Ovary (tissue), 7 donors: ENCODE measurements at regions not wholly inside any gene's neighbourhood (a gene's known extent, or its start where the extent isn't known, plus 50 kb on each side); places are given as distances from the start of the nearest gene placed in this dataset.
A peak's percentile ranks its signal among the peaks of the same experiment; 100 is the strongest.

Source experiments
- DNase-seq, 5 donors: peaks; one replicate each; pipeline ENCODE4 v3.0.0-alpha.2; 2019 to 2020
- H3K27ac ChIP-seq, 2 donors: fragments of 200-600 bp; one replicate each; pipeline versions ENCODE4 v1.5.1 to v1.8.0; 2019 to 2022
- H3K27me3 ChIP-seq: fragments of 200-600 bp; one replicate; pipeline ENCODE4 v1.8.0; 2022
- H3K36me3 ChIP-seq: fragments of 200-600 bp; sonication (generic); one replicate; pipeline ENCODE4 v1.5.1; 2019
- H3K4me1 ChIP-seq: one replicate; pipeline ENCODE4 v1.8.1; 2013; ENCODE audit warnings: mild to moderate bottlenecking, moderate library complexity; ENCODE audit not compliant: insufficient read depth
- H3K4me3 ChIP-seq: fragments of 200-600 bp; sonication (generic); one replicate; pipeline ENCODE4 v1.5.1; 2017
- H3K9me3 ChIP-seq, 2 donors: fragments of 200-600 bp in 1 of 2; sonication (generic) in 1 of 2; one replicate each; pipeline versions ENCODE4 v1.5.1 to v1.8.1; 2013 to 2019; ENCODE audit warnings: mild to moderate bottlenecking in 1 of 2, moderate library complexity in 1 of 2
- CTCF ChIP-seq, 3 donors: fragments of 450-650 bp in 2 of 3; fragments of 200-600 bp in 1 of 3; IDR thresholded peaks; one replicate each; pipeline versions ENCODE4 v1.5.1 to v1.8.0; 2016 to 2022; ENCODE audit warnings: antibody characterized with exemption in 3 of 3, mild to moderate bottlenecking in 1 of 3
- EP300 ChIP-seq: sonication (generic); formaldehyde crosslinking; IDR thresholded peaks from one replicate; pipeline ENCODE4 v1.6.1; 2017; ENCODE audit warnings: antibody characterized with exemption
- POLR2A ChIP-seq: fragments of 450-650 bp; IDR thresholded peaks from one replicate; pipeline ENCODE4 v1.6.1; 2017; ENCODE audit warnings: antibody characterized with exemption, mild to moderate bottlenecking, moderate library complexity
- WGBS, 3 donors: extraction: QIAGEN DNeasy Blood & Tissue Kit in 1 of 3; methylation state at CpG; one replicate each; pipeline versions ENCODE4 v1.1.5 to v1.1.7; 2013 to 2017; 5-methylcytosine and 5-hydroxymethylcytosine counted together
- intact Hi-C, 4 donors: fragments of 100-400 bp; cut with DNase I; formaldehyde crosslinking; loops; one replicate each; pipeline versions ENCODE4 v1.11.0 to v1.15.1; 2022 to 2023
- donor health status: DM: no; HTN: no; CAD: no; lungs with moderate emphysema.
- donor health status: DM: no; HTN: no; CAD: no.
- donor health status: Bipolar disorder and iron deficiency.
- donor health status: DM: no; HTN: no; CAD: no.
- donor health status: DM: yes; HTN: yes; CAD: no.

- no peak overlapping the region for H3K4me3 ChIP-seq
- H3K9me3 ChIP-seq: no peaks in the 10 kb centered on the region
- DNase-seq: peak in 1 of 5 donors; percentile 20
- TF ChIP-seq POLR2A (no peak), CTCF (IDR thresholded peaks at IDR 0.05) (no peak), EP300 (no peak)
- peaks cover 1% of the 10 kb centered on the region for H3K4me1 ChIP-seq
- H3K36me3 ChIP-seq: no peaks in the 10 kb centered on the region
- intact Hi-C loops: loop anchor here in 2 of 4 donors (5.0 to 10.0 kb wide), 3 partner anchors 130 to 688 kb away; no protein-coding TSS in a partner anchor
- no peaks in the 10 kb centered on the region for H3K27me3 ChIP-seq
- WGBS, 3 donors: 25 to 33% (median 32%) methylated on average over 28 of the region's 28 CpGs
- no peak overlapping the region for H3K27ac ChIP-seq
Measured at GRCh38 chr5:88144219-88145001, 124.2 kb downstream of the TMEM161B start.

GRCh38 chr5:88143693-88144218, 124.9 kb downstream of the TMEM161B start:
- H3K4me3 ChIP-seq: peak overlapping the region; percentile 43
- intact Hi-C loops: loop anchor here in 2 of 4 donors (5.0 to 10.0 kb wide), 3 partner anchors 131 to 689 kb away; no protein-coding TSS in a partner anchor
- no peak overlapping the region for H3K27ac ChIP-seq
- 39 to 50% (median 49%) methylated on average over 10 of the region's 10 CpGs for WGBS, 3 donors
- DNase-seq: peak in 1 of 5 donors; percentile 19
- TF ChIP-seq EP300: no peak
- H3K9me3 ChIP-seq: no peaks in the 10 kb centered on the region
- H3K36me3 ChIP-seq: no peaks in the 10 kb centered on the region
- H3K27me3 ChIP-seq: no peaks in the 10 kb centered on the region
- H3K4me1 ChIP-seq: peaks cover 1% of the 10 kb centered on the region

GRCh38 chr5:88142886-88143692, 125.6 kb downstream of the TMEM161B start:
- TF ChIP-seq CTCF (IDR thresholded peaks at IDR 0.05) (no peak), EP300 (no peak), POLR2A (no peak)
- intact Hi-C loops: loop anchor here in 2 of 4 donors (5.0 to 10.0 kb wide), 3 partner anchors 132 to 689 kb away; no protein-coding TSS in a partner anchor
- H3K9me3 ChIP-seq: no peaks in the 10 kb centered on the region
- peak in 4 of 5 donors; percentile 20 to 70 (median 49) for DNase-seq
- H3K36me3 ChIP-seq: no peaks in the 10 kb centered on the region
- H3K27me3 ChIP-seq: no peaks in the 10 kb centered on the region
- peak overlapping the region in 1 of 2 donors; percentile 38 for H3K27ac ChIP-seq
- peaks cover 1% of the 10 kb centered on the region for H3K4me1 ChIP-seq
- peak overlapping the region; percentile 43 for H3K4me3 ChIP-seq
- 7 to 11% (median 9%) methylated on average over 20 of the region's 20 CpGs for WGBS, 3 donors

- WGBS, 3 donors: 4 to 6% (median 6%) methylated on average over 2 of the region's 2 CpGs
- peak overlapping the region in 1 of 2 donors; percentile 38 for H3K27ac ChIP-seq
- intact Hi-C loops: loop anchor here in 2 of 4 donors (5.0 to 10.0 kb wide), 3 partner anchors 132 to 690 kb away; no protein-coding TSS in a partner anchor
- no peak for DNase-seq
- peaks cover 1% of the 10 kb centered on the region for H3K4me1 ChIP-seq
- TF ChIP-seq CTCF (IDR thresholded peaks at IDR 0.05): no peak
- TF ChIP-seq EP300: no peak
- no peak for TF ChIP-seq POLR2A
- H3K27me3 ChIP-seq: no peaks in the 10 kb centered on the region
- H3K4me3 ChIP-seq: peak overlapping the region; percentile 43
- H3K9me3 ChIP-seq: no peaks in the 10 kb centered on the region
- H3K36me3 ChIP-seq: no peaks in the 10 kb centered on the region
Measured at GRCh38 chr5:88142636-88142885, 126.1 kb downstream of the TMEM161B start.
